ENCODE measurements at regions not wholly inside any gene's neighbourhood (a gene's known extent, or its start where the extent isn't known, plus 50 kb on each side); places are given as distances from the start of the nearest gene placed in this dataset.

- no peak overlapping the region for H3K4me3 Mint-ChIP-seq
- POLR2A ChIA-PET = no interaction called here
Observed at GRCh38 chr11:115111066-115111465, 393.1 kb downstream of the CADM1 start.

GRCh38 chr11:115112754-115113153 lies 391.5 kb downstream of the CADM1 start:
- Histone ChIP-seq H3K4me1 (ENCODE audit: control insufficient read depth in 1 of 2, extremely low read depth in 1 of 2, insufficient read depth in 2 of 2, low read length in 2 of 2) (no peaks in the 10 kb centered on the region), H3K4me3 (ENCODE audit: control insufficient read depth in 1 of 2, extremely low read depth in 1 of 2, low read length in 1 of 2) (no peak overlapping the region), H3K9me3 (no peaks in the 10 kb centered on the region), H3K36me3 (ENCODE audit: control insufficient read depth in 2 of 2, extremely low read depth in 1 of 2, insufficient read depth in 1 of 2, low read length in 1 of 2) (no peaks in the 10 kb centered on the region), H3K27me3 (replicated peaks in 1 of 2; ENCODE audit: control insufficient read depth in 2 of 2, extremely low read depth in 1 of 2, insufficient read depth in 2 of 2, low read length in 1 of 2) (no peaks in the 10 kb centered on the region), H3K27ac (ENCODE audit: low read length) (no peak overlapping the region)
- DNase-seq (no peak), ATAC-seq (replicated peaks in 1 of 4) (no peak)
- ChIA-PET CTCF (no interaction called here), POLR2A (no interaction called here)
- no peak overlapping the region for H3K4me3 Mint-ChIP-seq
- H3K27ac Mint-ChIP-seq = no peak overlapping the region
- H3K36me3 Mint-ChIP-seq = no peaks in the 10 kb centered on the region
- no peaks in the 10 kb centered on the region for H3K27me3 Mint-ChIP-seq
- H3K9me3 Mint-ChIP-seq = no peaks in the 10 kb centered on the region
- H3K4me1 Mint-ChIP-seq = no peaks in the 10 kb centered on the region
- 45% methylated on average over 3 of the region's 6 CpGs for WGBS (ENCODE audit: insufficient coverage)

More at GRCh38 chr11:115111066-115111465, 393.1 kb downstream of the CADM1 start:
- no peak overlapping the region for H3K27ac Mint-ChIP-seq
- WGBS (ENCODE audit: insufficient coverage) = 82% methylated on average over 3 of the region's 5 CpGs
- H3K27me3 Mint-ChIP-seq = peaks cover 0 to 5% of the 10 kb centered on the region in 2 donors
- Histone ChIP-seq H3K36me3 (ENCODE audit: control insufficient read depth in 2 of 2, extremely low read depth in 1 of 2, insufficient read depth in 1 of 2, low read length in 1 of 2) (no peaks in the 10 kb centered on the region), H3K9me3 (no peaks in the 10 kb centered on the region), H3K4me3 (ENCODE audit: control insufficient read depth in 1 of 2, extremely low read depth in 1 of 2, low read length in 1 of 2) (no peak overlapping the region), H3K4me1 (ENCODE audit: control insufficient read depth in 1 of 2, extremely low read depth in 1 of 2, insufficient read depth in 2 of 2, low read length in 2 of 2) (no peaks in the 10 kb centered on the region), H3K27ac (ENCODE audit: low read length) (no peak overlapping the region), H3K27me3 (replicated peaks in 1 of 2; ENCODE audit: control insufficient read depth in 2 of 2, extremely low read depth in 1 of 2, insufficient read depth in 2 of 2, low read length in 1 of 2) (no peaks in the 10 kb centered on the region)
- no peaks in the 10 kb centered on the region for H3K36me3 Mint-ChIP-seq
- H3K4me1 Mint-ChIP-seq = no peaks in the 10 kb centered on the region
- DNase-seq = no peak
- ATAC-seq (replicated peaks in 1 of 4) = no peak
- CTCF ChIA-PET = no interaction called here
- peaks cover 0 to 4% (median 0%) of the 10 kb centered on the region in 3 donors for H3K9me3 Mint-ChIP-seq

- Histone ChIP-seq H3K4me1 (ENCODE audit: control insufficient read depth in 1 of 2, extremely low read depth in 1 of 2, insufficient read depth in 2 of 2, low read length in 2 of 2) (no peaks in the 10 kb centered on the region), H3K36me3 (ENCODE audit: control insufficient read depth in 2 of 2, extremely low read depth in 1 of 2, insufficient read depth in 1 of 2, low read length in 1 of 2) (no peaks in the 10 kb centered on the region), H3K9me3 (no peaks in the 10 kb centered on the region), H3K27me3 (replicated peaks in 1 of 2; ENCODE audit: control insufficient read depth in 2 of 2, extremely low read depth in 1 of 2, insufficient read depth in 2 of 2, low read length in 1 of 2) (peaks cover 0 to 9% of the 10 kb centered on the region in 2 experiments), H3K27ac (ENCODE audit: low read length) (no peak overlapping the region), H3K4me3 (ENCODE audit: control insufficient read depth in 1 of 2, extremely low read depth in 1 of 2, low read length in 1 of 2) (no peak overlapping the region)
- H3K4me3 Mint-ChIP-seq = no peak overlapping the region
- DNase-seq (no peak), ATAC-seq (replicated peaks in 1 of 4) (no peak)
- 80% methylated on average over 1 of the region's 5 CpGs for WGBS (ENCODE audit: insufficient coverage)
- CTCF ChIA-PET = no interaction called here
- POLR2A ChIA-PET = no interaction called here
- no peaks in the 10 kb centered on the region for H3K36me3 Mint-ChIP-seq
- H3K27me3 Mint-ChIP-seq = peaks cover 0 to 4% of the 10 kb centered on the region in 2 donors
- no peak overlapping the region for H3K27ac Mint-ChIP-seq
- H3K4me1 Mint-ChIP-seq = no peaks in the 10 kb centered on the region
- no peaks in the 10 kb centered on the region for H3K9me3 Mint-ChIP-seq
Observed at GRCh38 chr11:115117956-115118493, 386.2 kb downstream of the CADM1 start.

- Histone ChIP-seq H3K4me3 (ENCODE audit: control insufficient read depth in 1 of 2, extremely low read depth in 1 of 2, low read length in 1 of 2) (no peak overlapping the region), H3K27ac (ENCODE audit: low read length) (no peak overlapping the region), H3K9me3 (no peaks in the 10 kb centered on the region), H3K27me3 (replicated peaks in 1 of 2; ENCODE audit: control insufficient read depth in 2 of 2, extremely low read depth in 1 of 2, insufficient read depth in 2 of 2, low read length in 1 of 2) (peaks cover 0 to 11% of the 10 kb centered on the region in 2 experiments), H3K4me1 (ENCODE audit: control insufficient read depth in 1 of 2, extremely low read depth in 1 of 2, insufficient read depth in 2 of 2, low read length in 2 of 2) (no peaks in the 10 kb centered on the region), H3K36me3 (ENCODE audit: control insufficient read depth in 2 of 2, extremely low read depth in 1 of 2, insufficient read depth in 1 of 2, low read length in 1 of 2) (no peaks in the 10 kb centered on the region)
- no peak for DNase-seq
- CTCF ChIA-PET = no interaction called here
- no peaks in the 10 kb centered on the region for H3K9me3 Mint-ChIP-seq
- ATAC-seq (replicated peaks in 1 of 4) = no peak
- H3K36me3 Mint-ChIP-seq = no peaks in the 10 kb centered on the region
- H3K27ac Mint-ChIP-seq = no peak overlapping the region
- POLR2A ChIA-PET = no interaction called here
- 60% methylated on average over 3 of the region's 6 CpGs for WGBS (ENCODE audit: insufficient coverage)
- H3K27me3 Mint-ChIP-seq = peaks cover 0 to 7% of the 10 kb centered on the region in 2 donors
- no peak overlapping the region for H3K4me3 Mint-ChIP-seq
- H3K4me1 Mint-ChIP-seq = no peaks in the 10 kb centered on the region
Observed at GRCh38 chr11:115119146-115119545, 385.1 kb downstream of the CADM1 start.

Measured in T-cell (primary cell).